Mesenchymal stem cell (in vitro differentiated cells and primary cell): ENCODE measurements at regions not wholly inside any gene's neighbourhood (a gene's known extent, or its start where the extent isn't known, plus 50 kb on each side); places are given as distances from the start of the nearest gene placed in this dataset.

Source experiments
- DNase-seq: peaks from one replicate; pipeline ENCODE4 v3.0.0-alpha.2; 2013
- H2AFZ ChIP-seq: one replicate; pipeline ENCODE4 v1.6.1; 2013; ENCODE audit warnings: low read depth, mild to moderate bottlenecking, control low read depth, inconsistent platforms, low read length, moderate library complexity
- H2AK5ac ChIP-seq: 2 replicates; pipeline ENCODE4 v1.6.1; 2013; ENCODE audit warnings: low read length, moderate library complexity, mild to moderate bottlenecking, inconsistent platforms; ENCODE audit not compliant: severe bottlenecking
- H2BK120ac ChIP-seq: one replicate; pipeline ENCODE4 v1.6.1; 2013; ENCODE audit warnings: low read depth, mild to moderate bottlenecking, inconsistent platforms, low read length, moderate library complexity
- H2BK12ac ChIP-seq, 2 experiments: one replicate each; pipeline ENCODE4 v1.6.1; 2013; ENCODE audit warnings: inconsistent platforms in 2 of 2, low read length in 2 of 2, mild to moderate bottlenecking in 2 of 2, moderate library complexity in 2 of 2, control low read depth in 1 of 2
- H2BK15ac ChIP-seq: one replicate; pipeline ENCODE4 v1.6.1; 2013; ENCODE audit warnings: mild to moderate bottlenecking, low read depth, inconsistent platforms; ENCODE audit not compliant: poor library complexity, severe bottlenecking
- H2BK5ac ChIP-seq: 2 replicates; pipeline ENCODE4 v1.6.1; 2013; ENCODE audit warnings: low read depth, mild to moderate bottlenecking, low read length, control low read depth, inconsistent platforms; ENCODE audit not compliant: poor library complexity, severe bottlenecking
- H3K14ac ChIP-seq, 2 experiments: one replicate each; pipeline ENCODE4 v1.6.1; 2013; ENCODE audit warnings: inconsistent platforms in 2 of 2, low read length in 2 of 2, control low read depth in 1 of 2, mild to moderate bottlenecking in 1 of 2, moderate library complexity in 1 of 2
- H3K18ac ChIP-seq, 2 experiments: one replicate each; pipeline ENCODE4 v1.6.1; 2013; ENCODE audit warnings: inconsistent platforms in 2 of 2, low read length in 2 of 2, control low read depth in 1 of 2, low read depth in 1 of 2, mild to moderate bottlenecking in 1 of 2
- H3K23ac ChIP-seq, 2 experiments: one replicate each; pipeline ENCODE4 v1.6.1; 2013; ENCODE audit warnings: inconsistent platforms in 2 of 2, low read length in 2 of 2, mild to moderate bottlenecking in 2 of 2, moderate library complexity in 2 of 2, control low read depth in 1 of 2
- H3K27ac ChIP-seq: 2 replicates; pipeline ENCODE4 v1.5.1; 2013; ENCODE audit warnings: mild to moderate bottlenecking, moderate library complexity, low read length, control low read depth, inconsistent platforms; ENCODE audit not compliant: poor library complexity, severe bottlenecking
- H3K27me3 ChIP-seq, 2 experiments: 2 replicates each; pipeline versions ENCODE4 v1.6.1 to v1.7.0; 2013; ENCODE audit warnings: low read length in 2 of 2, mild to moderate bottlenecking in 2 of 2, moderate library complexity in 2 of 2, control low read depth in 1 of 2, inconsistent platforms in 1 of 2; ENCODE audit not compliant: control insufficient read depth in 1 of 2, insufficient read depth in 1 of 2
- H3K36me3 ChIP-seq, 2 experiments: 2 replicates each; pipeline versions ENCODE4 v1.6.1 to v1.7.0; 2013; ENCODE audit warnings: low read length in 2 of 2, control low read depth in 1 of 2, inconsistent platforms in 1 of 2, low read depth in 1 of 2, mild to moderate bottlenecking in 1 of 2; ENCODE audit not compliant: insufficient read depth in 2 of 2, control insufficient read depth in 1 of 2
- H3K4ac ChIP-seq, 2 experiments: one replicate each; pipeline ENCODE4 v1.6.1; 2013; ENCODE audit warnings: inconsistent platforms in 2 of 2, low read length in 2 of 2, mild to moderate bottlenecking in 2 of 2, moderate library complexity in 2 of 2, control low read depth in 1 of 2, low read depth in 1 of 2
- H3K4me1 ChIP-seq: 2 replicates; pipeline ENCODE4 v1.6.1; 2013; ENCODE audit warnings: low read depth, low read length, control low read depth; ENCODE audit not compliant: control insufficient read depth, insufficient read depth
- H3K4me2 ChIP-seq: 2 replicates; pipeline ENCODE4 v1.6.1; 2013; ENCODE audit warnings: low read length, mild to moderate bottlenecking, inconsistent platforms; ENCODE audit not compliant: poor library complexity, severe bottlenecking
- H3K4me3 ChIP-seq, 2 experiments: 2 replicates each; pipeline versions ENCODE4 v1.5.1 to v1.7.0; 2013; ENCODE audit warnings: low read length in 2 of 2, mild to moderate bottlenecking in 2 of 2, control low read depth in 1 of 2, low read depth in 1 of 2; ENCODE audit not compliant: insufficient read depth in 1 of 2
- H3K79me1 ChIP-seq: replicated peaks from 2 replicates; pipeline ENCODE4 v1.6.1; 2013; ENCODE audit warnings: mild to moderate bottlenecking, control low read depth, low read length, inconsistent platforms; ENCODE audit not compliant: poor library complexity, severe bottlenecking
- H3K9ac ChIP-seq: 2 replicates; pipeline ENCODE4 v1.7.0; 2013; ENCODE audit warnings: mild to moderate bottlenecking, low read length, moderate library complexity
- H3K9me3 ChIP-seq: 2 replicates; pipeline ENCODE4 v1.7.0; 2013; ENCODE audit warnings: mild to moderate bottlenecking, low read length; ENCODE audit not compliant: control insufficient read depth
- H4K8ac ChIP-seq: one replicate; pipeline ENCODE4 v1.6.1; 2013; ENCODE audit warnings: inconsistent platforms, mild to moderate bottlenecking, low read length, moderate library complexity
- H4K91ac ChIP-seq: one replicate; pipeline ENCODE4 v1.6.1; 2013; ENCODE audit warnings: mild to moderate bottlenecking, low read length, inconsistent platforms
- WGBS: methylation state at CpG from one replicate; pipeline ENCODE4 v1.1.7; 2013; ENCODE audit warnings: mixed read lengths; 5-methylcytosine and 5-hydroxymethylcytosine counted together

- Histone ChIP-seq H3K4me3 (no peak overlapping the region), H4K91ac (no peak overlapping the region), H4K8ac (no peak overlapping the region), H3K27me3 (no peaks in the 10 kb centered on the region), H3K27ac (no peak overlapping the region), H2AFZ (no peak overlapping the region), H3K4me2 (no peak overlapping the region), H3K36me3 (no peaks in the 10 kb centered on the region), H2BK5ac (no peak overlapping the region), H3K4ac (no peak overlapping the region), H2AK5ac (no peak overlapping the region), H2BK15ac (no peak overlapping the region), H3K9me3 (no peaks in the 10 kb centered on the region), H3K23ac (no peak overlapping the region), H3K4me1 (no peaks in the 10 kb centered on the region), H3K14ac (no peak overlapping the region), H2BK12ac (no peak overlapping the region), H2BK120ac (no peak overlapping the region), H3K9ac (no peak overlapping the region), H3K18ac (no peak overlapping the region), H3K79me1 (no peaks in the 10 kb centered on the region)
- DNase-seq: no peak
- WGBS: 83% methylated on average over 1 of the region's 1 CpG
Measured at GRCh38 chr2:212713681-212714080, 175.1 kb upstream of the ERBB4 start.

- H2BK15ac ChIP-seq: no peak overlapping the region
- H2BK12ac ChIP-seq: no peak overlapping the region
- H3K18ac ChIP-seq: no peak overlapping the region
- no peaks in the 10 kb centered on the region for H3K4me1 ChIP-seq
- no peaks in the 10 kb centered on the region for H3K36me3 ChIP-seq
- no peak overlapping the region for H3K4ac ChIP-seq
- no peak overlapping the region for H4K91ac ChIP-seq
- H3K27me3 ChIP-seq: no peaks in the 10 kb centered on the region
- no peak overlapping the region for H3K4me2 ChIP-seq
- H3K23ac ChIP-seq: no peak overlapping the region
- DNase-seq: no peak
- H3K9me3 ChIP-seq: no peaks in the 10 kb centered on the region
- no peak overlapping the region for H2AFZ ChIP-seq
- no peak overlapping the region for H3K27ac ChIP-seq
- no peak overlapping the region for H3K14ac ChIP-seq
- H3K9ac ChIP-seq: no peak overlapping the region
- H2AK5ac ChIP-seq: no peak overlapping the region
- WGBS: 76% methylated on average over 1 of the region's 1 CpG
- H3K4me3 ChIP-seq: no peak overlapping the region
- H2BK120ac ChIP-seq: no peak overlapping the region
- no peak overlapping the region for H4K8ac ChIP-seq
- H2BK5ac ChIP-seq: no peak overlapping the region
- no peaks in the 10 kb centered on the region for H3K79me1 ChIP-seq
Measured at GRCh38 chr2:212712991-212713390, 174.4 kb upstream of the ERBB4 start.

GRCh38 chr2:212712466-212712865, 173.9 kb upstream of the ERBB4 start:
- Histone ChIP-seq H3K79me1 (no peaks in the 10 kb centered on the region), H2AFZ (no peak overlapping the region), H2BK12ac (no peak overlapping the region), H4K91ac (no peak overlapping the region), H3K4ac (no peak overlapping the region), H3K14ac (no peak overlapping the region), H2BK15ac (no peak overlapping the region), H3K36me3 (no peaks in the 10 kb centered on the region), H3K23ac (no peak overlapping the region), H3K27me3 (no peaks in the 10 kb centered on the region), H3K4me2 (no peak overlapping the region), H3K4me1 (no peaks in the 10 kb centered on the region), H3K18ac (no peak overlapping the region), H3K27ac (peak overlapping the region; percentile 76), H3K4me3 (no peak overlapping the region), H2BK120ac (no peak overlapping the region), H2AK5ac (no peak overlapping the region), H2BK5ac (no peak overlapping the region), H3K9me3 (no peaks in the 10 kb centered on the region), H3K9ac (peak overlapping the region; percentile 61), H4K8ac (no peak overlapping the region)
- WGBS: 77% methylated on average over 5 of the region's 5 CpGs
- no peak for DNase-seq

GRCh38 chr2:212711856-212712255, 173.3 kb upstream of the ERBB4 start:
- H4K91ac ChIP-seq: no peak overlapping the region
- H3K4ac ChIP-seq: no peak overlapping the region
- H3K4me3 ChIP-seq: no peak overlapping the region
- peak; percentile 51 for DNase-seq
- WGBS: no CpG with 5 or more reads among the region's 3 CpGs
- no peak overlapping the region for H3K14ac ChIP-seq
- no peaks in the 10 kb centered on the region for H3K79me1 ChIP-seq
- H3K27me3 ChIP-seq: no peaks in the 10 kb centered on the region
- no peak overlapping the region for H2BK12ac ChIP-seq
- no peak overlapping the region for H2BK15ac ChIP-seq
- no peaks in the 10 kb centered on the region for H3K36me3 ChIP-seq
- H3K9me3 ChIP-seq: no peaks in the 10 kb centered on the region
- H3K27ac ChIP-seq: peak overlapping the region; percentile 76
- no peak overlapping the region for H2AFZ ChIP-seq
- H2BK5ac ChIP-seq: no peak overlapping the region
- no peak overlapping the region for H2AK5ac ChIP-seq
- no peak overlapping the region for H3K18ac ChIP-seq
- no peak overlapping the region for H2BK120ac ChIP-seq
- H3K9ac ChIP-seq: peak overlapping the region; percentile 61
- H3K4me1 ChIP-seq: no peaks in the 10 kb centered on the region
- no peak overlapping the region for H4K8ac ChIP-seq
- no peak overlapping the region for H3K23ac ChIP-seq
- no peak overlapping the region for H3K4me2 ChIP-seq
